ENCODE measurements at regions not wholly inside any gene's neighbourhood (a gene's known extent, or its start where the extent isn't known, plus 50 kb on each side); places are given as distances from the start of the nearest gene placed in this dataset.

DNA sequence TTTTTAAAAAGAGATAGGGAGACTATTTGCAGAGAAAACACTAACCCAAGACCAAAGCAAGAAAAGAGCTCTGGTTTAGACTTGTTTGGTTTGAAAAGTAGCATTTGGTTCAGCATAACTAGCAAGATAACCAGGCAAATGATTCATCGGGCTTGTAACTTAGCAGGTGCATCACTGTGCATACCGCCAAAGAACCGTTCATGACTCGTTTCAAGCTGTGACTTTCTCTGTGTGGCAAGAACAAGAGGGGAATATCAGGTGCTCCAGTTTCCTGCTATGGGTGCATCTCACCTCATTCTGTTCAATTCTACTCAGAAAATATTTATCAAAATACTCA, 244.9 kb downstream of the ETAA1 start:
- H3K27ac ChIP-seq (ENCODE audit: low read length), result no peak overlapping the region
- no peaks in the 10 kb centered on the region for H3K36me3 ChIP-seq (ENCODE audit: control insufficient read depth in 2 of 2, insufficient read depth in 2 of 2, low read length in 2 of 2)

DNA sequence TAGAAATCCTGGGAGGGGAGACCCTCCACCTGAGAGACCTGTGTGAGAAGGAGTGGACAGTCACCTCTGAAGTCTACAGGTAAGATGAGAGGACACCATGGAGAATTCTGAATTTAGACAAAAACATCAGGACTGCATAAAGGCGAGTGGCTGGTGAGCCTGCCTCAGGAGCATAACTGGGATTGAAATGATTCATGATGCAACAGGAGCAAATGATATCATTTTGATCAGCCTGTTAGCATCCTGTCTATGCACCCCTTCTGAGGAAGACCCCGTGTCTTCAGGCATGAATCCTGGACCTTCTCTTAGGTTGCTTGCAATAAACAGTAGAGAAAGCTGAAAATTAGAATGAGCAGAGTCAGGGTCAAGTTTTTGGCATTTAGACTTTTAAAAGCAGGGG, 245.8 kb downstream of the ETAA1 start:
- Histone ChIP-seq H3K4me3 (ENCODE audit: low read length in 2 of 2) (no peak overlapping the region), H3K27ac (ENCODE audit: low read length) (no peak overlapping the region), H3K36me3 (ENCODE audit: control insufficient read depth in 2 of 2, insufficient read depth in 2 of 2, low read length in 2 of 2) (no peaks in the 10 kb centered on the region), H3K27me3 (ENCODE audit: control insufficient read depth in 1 of 2, insufficient read depth in 2 of 2, low read length in 2 of 2) (no peaks in the 10 kb centered on the region), H3K4me1 (ENCODE audit: control insufficient read depth, insufficient read depth, low read length) (peaks cover 8% of the 10 kb centered on the region), H3K9me3 (ENCODE audit: control insufficient read depth in 2 of 2, low read length in 2 of 2) (peaks cover 0 to 4% of the 10 kb centered on the region in 2 donors), H3K9ac (ENCODE audit: low read length in 2 of 2) (no peak overlapping the region)

More for the DNA sequence above, 244.9 kb downstream of the ETAA1 start:
- Histone ChIP-seq H3K4me1 (ENCODE audit: control insufficient read depth, insufficient read depth, low read length) (peaks cover 8% of the 10 kb centered on the region), H3K9ac (ENCODE audit: low read length in 2 of 2) (no peak overlapping the region), H3K4me3 (ENCODE audit: low read length in 2 of 2) (no peak overlapping the region), H3K27me3 (ENCODE audit: control insufficient read depth in 1 of 2, insufficient read depth in 2 of 2, low read length in 2 of 2) (no peaks in the 10 kb centered on the region), H3K9me3 (ENCODE audit: control insufficient read depth in 2 of 2, low read length in 2 of 2) (peaks cover 0 to 4% of the 10 kb centered on the region in 2 donors)

DNA sequence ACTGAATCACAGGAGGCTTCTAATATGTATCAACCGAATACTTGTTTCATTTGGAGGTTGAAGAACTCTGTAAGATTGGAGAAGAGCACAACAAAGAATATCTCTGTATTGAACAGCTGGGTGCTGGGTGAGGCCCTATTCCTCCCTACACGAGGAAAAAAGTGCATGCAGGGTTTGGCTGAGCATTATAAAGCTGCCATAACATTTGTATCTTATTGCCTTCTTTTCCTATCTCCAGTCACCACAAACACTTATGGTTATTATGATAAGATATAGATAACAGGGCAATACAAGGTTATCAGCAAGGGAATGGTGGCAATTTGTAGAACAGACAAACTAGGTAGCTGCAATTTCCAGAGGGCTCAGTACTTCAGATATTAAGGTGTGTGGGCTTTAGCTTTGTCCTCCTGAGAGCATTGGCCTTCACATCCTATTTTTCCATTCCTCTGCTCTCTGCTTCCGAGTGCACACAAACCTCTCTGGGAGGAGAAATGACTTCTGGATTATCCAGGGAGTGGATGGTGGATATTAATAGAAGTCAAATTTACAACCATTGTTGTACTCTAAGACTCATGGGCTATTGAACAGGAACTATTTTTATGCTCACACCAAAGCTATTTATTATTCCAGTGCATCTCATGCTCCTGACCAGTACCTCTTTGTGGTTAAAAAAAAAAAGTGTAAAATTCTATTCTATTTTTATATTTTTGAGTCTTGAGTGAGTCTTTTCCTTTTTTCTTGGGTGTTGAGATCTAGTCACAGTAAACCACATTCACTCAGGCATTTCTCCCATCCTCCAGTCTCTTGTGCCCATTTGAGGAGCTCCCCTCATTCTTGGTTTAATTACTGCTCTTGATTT, 248.4 kb downstream of the ETAA1 start:
- Histone ChIP-seq H3K9me3 (ENCODE audit: control insufficient read depth in 2 of 2, low read length in 2 of 2) (peaks cover 0 to 4% of the 10 kb centered on the region in 2 donors), H3K36me3 (ENCODE audit: control insufficient read depth in 2 of 2, insufficient read depth in 2 of 2, low read length in 2 of 2) (no peaks in the 10 kb centered on the region), H3K27me3 (ENCODE audit: control insufficient read depth in 1 of 2, insufficient read depth in 2 of 2, low read length in 2 of 2) (no peaks in the 10 kb centered on the region), H3K4me3 (ENCODE audit: low read length in 2 of 2) (no peak overlapping the region), H3K9ac (ENCODE audit: low read length in 2 of 2) (no peak overlapping the region), H3K4me1 (ENCODE audit: control insufficient read depth, insufficient read depth, low read length) (peaks cover 21% of the 10 kb centered on the region), H3K27ac (ENCODE audit: low read length) (peak overlapping the region; percentile 33)

DNA sequence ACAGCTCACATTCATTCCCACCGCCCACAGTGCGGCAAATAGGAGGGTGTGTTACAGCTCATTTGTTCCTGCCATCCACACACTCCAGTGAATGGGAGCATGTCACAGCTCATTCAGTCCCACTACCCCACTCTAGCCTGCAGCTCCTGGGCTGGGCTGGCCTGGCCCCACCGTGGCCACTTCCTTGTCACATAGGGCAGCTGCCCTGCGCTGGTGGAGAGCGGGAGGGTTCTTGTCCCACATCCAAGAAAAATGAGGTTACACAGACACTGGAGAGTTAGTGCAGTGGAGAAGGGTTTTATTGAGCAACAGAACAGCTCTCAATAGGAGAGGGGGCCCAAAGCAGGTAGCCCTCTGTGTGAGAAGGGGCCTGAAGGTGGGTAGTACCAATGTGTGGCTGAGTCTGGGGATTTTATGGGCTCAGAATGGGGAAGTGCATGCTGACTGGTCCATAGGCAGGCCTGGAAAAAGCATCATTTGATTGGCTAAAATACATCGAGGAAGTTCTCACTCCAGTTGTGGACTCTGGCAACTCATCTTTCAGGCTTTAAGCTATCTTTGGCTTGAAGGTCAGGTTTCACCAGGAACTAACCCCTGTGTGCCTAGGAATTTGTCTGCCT, 249.7 kb downstream of the ETAA1 start:
- no peak overlapping the region for H3K27ac ChIP-seq (ENCODE audit: low read length)
- H3K4me3 ChIP-seq (ENCODE audit: low read length in 2 of 2), result no peak overlapping the region
- no peaks in the 10 kb centered on the region for H3K27me3 ChIP-seq (ENCODE audit: control insufficient read depth in 1 of 2, insufficient read depth in 2 of 2, low read length in 2 of 2)
- H3K9ac ChIP-seq (ENCODE audit: low read length in 2 of 2), result no peak overlapping the region
- no peaks in the 10 kb centered on the region for H3K36me3 ChIP-seq (ENCODE audit: control insufficient read depth in 2 of 2, insufficient read depth in 2 of 2, low read length in 2 of 2)
- peaks cover 30% of the 10 kb centered on the region for H3K4me1 ChIP-seq (ENCODE audit: control insufficient read depth, insufficient read depth, low read length)
- peaks cover 0 to 4% of the 10 kb centered on the region in 2 donors for H3K9me3 ChIP-seq (ENCODE audit: control insufficient read depth in 2 of 2, low read length in 2 of 2)

DNA sequence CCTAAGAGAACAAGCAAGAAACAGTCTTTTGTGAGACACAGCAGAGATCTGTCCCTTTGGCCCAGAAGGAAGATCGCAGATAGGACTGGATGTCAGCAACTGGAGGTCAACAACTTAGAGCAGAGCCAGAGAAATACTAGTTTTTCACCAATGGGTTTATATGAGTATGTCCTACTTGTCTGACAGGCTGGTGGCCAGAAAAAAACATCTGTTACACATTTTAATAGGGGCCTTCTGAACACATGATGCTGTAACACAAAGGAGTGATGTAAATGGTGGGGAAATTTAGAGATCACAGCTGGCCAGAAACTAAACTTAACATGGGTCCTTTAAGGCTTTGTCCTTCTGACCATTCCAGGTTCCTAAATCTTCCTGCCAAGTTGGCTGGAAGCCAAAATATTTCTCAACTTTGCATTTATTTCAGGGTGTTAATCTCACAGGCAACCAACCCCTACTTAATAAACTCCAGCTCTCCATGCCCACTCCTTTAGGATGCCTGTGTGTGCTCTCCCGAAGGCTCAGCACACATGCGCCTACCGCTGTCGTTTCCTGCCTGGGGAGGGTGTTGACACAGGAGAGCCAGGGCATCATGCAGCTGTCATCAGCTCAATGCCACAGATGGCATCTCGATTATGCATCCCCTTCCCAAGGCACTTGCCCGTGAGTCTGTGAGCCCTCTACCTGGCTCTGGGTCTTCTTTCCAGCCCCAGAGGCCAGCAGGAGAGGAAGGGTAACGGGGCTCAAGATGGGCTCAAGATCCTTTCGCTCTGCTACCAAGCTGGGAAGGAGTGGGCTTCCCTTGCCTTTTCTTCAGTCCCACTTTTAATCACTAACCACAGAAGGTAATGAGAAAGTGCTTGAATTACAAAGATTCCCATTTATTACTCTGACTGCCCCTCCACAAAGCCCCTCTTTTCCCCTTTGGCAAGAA, 252.5 kb downstream of the ETAA1 start:
- H3K27me3 ChIP-seq (ENCODE audit: control insufficient read depth in 1 of 2, insufficient read depth in 2 of 2, low read length in 2 of 2), result no peaks in the 10 kb centered on the region
- H3K4me1 ChIP-seq (ENCODE audit: control insufficient read depth, insufficient read depth, low read length), result peaks cover 31% of the 10 kb centered on the region
- H3K4me3 ChIP-seq (ENCODE audit: low read length in 2 of 2), result peak overlapping the region in 1 of 2 donors; percentile 44
- peaks cover 0 to 4% of the 10 kb centered on the region in 2 donors for H3K9me3 ChIP-seq (ENCODE audit: control insufficient read depth in 2 of 2, low read length in 2 of 2)
- H3K9ac ChIP-seq (ENCODE audit: low read length in 2 of 2), result peak overlapping the region in 1 of 2 donors; percentile 37
- no peaks in the 10 kb centered on the region for H3K36me3 ChIP-seq (ENCODE audit: control insufficient read depth in 2 of 2, insufficient read depth in 2 of 2, low read length in 2 of 2)
- peak overlapping the region; percentile 64 for H3K27ac ChIP-seq (ENCODE audit: low read length)

DNA sequence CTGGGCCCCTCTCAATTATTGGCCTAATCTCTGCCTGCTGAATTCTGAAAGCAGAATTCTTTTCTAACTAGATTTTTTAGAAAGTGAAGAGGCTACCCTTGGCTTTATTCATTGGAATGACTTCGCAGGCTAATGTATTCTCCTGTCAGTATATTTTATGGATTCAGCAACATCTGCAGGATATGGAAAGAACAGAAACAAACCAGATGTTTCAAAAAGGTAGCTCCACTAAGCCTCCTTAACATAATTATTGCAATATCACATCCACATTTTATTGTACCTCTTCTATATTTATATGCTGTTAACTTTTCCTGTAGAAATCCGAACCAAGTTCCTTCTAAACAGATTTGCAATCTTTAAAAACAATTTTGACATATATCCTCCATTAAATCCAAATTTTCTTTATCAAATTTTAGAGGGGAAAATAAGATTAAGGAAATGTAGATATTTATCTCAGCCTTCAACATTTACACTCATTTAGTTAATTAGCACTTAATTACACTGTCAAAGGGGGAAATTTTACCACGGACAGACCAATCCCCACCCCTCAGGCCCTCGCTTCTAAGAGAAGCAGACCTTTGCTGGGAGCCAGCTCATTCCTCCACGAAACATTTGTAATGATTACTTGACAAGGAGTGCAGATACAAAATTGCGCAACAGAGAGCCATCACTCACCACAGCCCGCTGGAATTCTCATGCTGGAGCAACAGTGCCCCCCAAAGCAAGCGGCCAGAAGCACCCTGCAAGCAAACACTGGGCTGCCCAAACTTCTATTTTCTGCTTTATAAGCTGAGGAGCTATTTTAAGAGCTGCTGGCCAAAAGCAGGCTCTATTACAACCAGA, 253.4 kb downstream of the ETAA1 start:
- peaks cover 0 to 4% of the 10 kb centered on the region in 2 donors for H3K9me3 ChIP-seq (ENCODE audit: control insufficient read depth in 2 of 2, low read length in 2 of 2)
- no peaks in the 10 kb centered on the region for H3K36me3 ChIP-seq (ENCODE audit: control insufficient read depth in 2 of 2, insufficient read depth in 2 of 2, low read length in 2 of 2)
- H3K27me3 ChIP-seq (ENCODE audit: control insufficient read depth in 1 of 2, insufficient read depth in 2 of 2, low read length in 2 of 2), result no peaks in the 10 kb centered on the region
- peak overlapping the region; percentile 20 to 47 for H3K4me3 ChIP-seq (ENCODE audit: low read length in 2 of 2)
- H3K4me1 ChIP-seq (ENCODE audit: control insufficient read depth, insufficient read depth, low read length), result peaks cover 31% of the 10 kb centered on the region
- H3K27ac ChIP-seq (ENCODE audit: low read length), result peak overlapping the region; percentile 64
- H3K9ac ChIP-seq (ENCODE audit: low read length in 2 of 2), result peak overlapping the region; percentile 13 to 37

DNA sequence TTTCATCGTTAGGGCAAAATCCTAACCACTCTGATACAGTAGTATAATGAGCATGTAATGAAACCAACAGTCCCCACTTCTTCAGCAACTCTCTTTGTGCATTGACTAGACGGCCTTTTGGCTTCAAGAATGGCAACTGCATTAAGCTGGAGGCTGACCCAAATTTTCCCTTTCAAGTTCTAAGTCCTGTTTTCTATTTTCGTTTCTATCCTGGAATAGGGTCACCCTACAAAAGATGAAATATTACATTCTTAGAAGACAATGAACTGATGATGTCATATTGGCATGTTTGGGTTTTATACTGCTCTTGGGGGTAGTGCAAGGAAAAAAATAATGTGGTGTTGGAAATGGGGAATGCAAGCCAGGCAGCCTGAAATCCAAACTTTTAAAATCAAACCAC, 254.4 kb downstream of the ETAA1 start:
- H3K9me3 ChIP-seq (ENCODE audit: control insufficient read depth in 2 of 2, low read length in 2 of 2), result peaks cover 0 to 4% of the 10 kb centered on the region in 2 donors
- H3K9ac ChIP-seq (ENCODE audit: low read length in 2 of 2), result no peak overlapping the region
- peak overlapping the region in 1 of 2 donors; percentile 37 for H3K4me3 ChIP-seq (ENCODE audit: low read length in 2 of 2)
- H3K36me3 ChIP-seq (ENCODE audit: control insufficient read depth in 2 of 2, insufficient read depth in 2 of 2, low read length in 2 of 2), result no peaks in the 10 kb centered on the region
- H3K27ac ChIP-seq (ENCODE audit: low read length), result no peak overlapping the region
- no peaks in the 10 kb centered on the region for H3K27me3 ChIP-seq (ENCODE audit: control insufficient read depth in 1 of 2, insufficient read depth in 2 of 2, low read length in 2 of 2)
- H3K4me1 ChIP-seq (ENCODE audit: control insufficient read depth, insufficient read depth, low read length), result peaks cover 25% of the 10 kb centered on the region

DNA sequence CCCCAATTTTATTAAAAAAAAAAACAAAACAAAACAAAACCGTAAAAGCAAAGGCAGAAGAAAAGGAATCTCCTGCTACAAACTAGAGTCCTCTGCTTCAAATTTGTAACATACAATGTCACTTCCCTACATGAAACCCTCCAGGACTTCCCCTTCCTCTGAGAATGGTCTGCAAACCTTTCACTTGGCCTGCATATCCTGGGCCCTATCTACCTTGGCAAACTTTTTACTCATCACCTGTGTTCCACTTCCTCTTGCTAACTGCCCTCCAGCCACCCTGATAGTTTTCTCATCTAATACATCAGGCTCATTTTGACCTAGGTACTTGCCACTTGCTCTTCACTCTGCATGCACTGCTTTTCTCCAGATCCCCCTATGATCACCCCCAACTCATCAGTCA, 255.5 kb downstream of the ETAA1 start:
- Histone ChIP-seq H3K4me3 (ENCODE audit: low read length in 2 of 2) (no peak overlapping the region), H3K36me3 (ENCODE audit: control insufficient read depth in 2 of 2, insufficient read depth in 2 of 2, low read length in 2 of 2) (no peaks in the 10 kb centered on the region), H3K4me1 (ENCODE audit: control insufficient read depth, insufficient read depth, low read length) (peaks cover 23% of the 10 kb centered on the region), H3K9ac (ENCODE audit: low read length in 2 of 2) (no peak overlapping the region), H3K27me3 (ENCODE audit: control insufficient read depth in 1 of 2, insufficient read depth in 2 of 2, low read length in 2 of 2) (no peaks in the 10 kb centered on the region), H3K27ac (ENCODE audit: low read length) (no peak overlapping the region), H3K9me3 (ENCODE audit: control insufficient read depth in 2 of 2, low read length in 2 of 2) (no peaks in the 10 kb centered on the region)

DNA sequence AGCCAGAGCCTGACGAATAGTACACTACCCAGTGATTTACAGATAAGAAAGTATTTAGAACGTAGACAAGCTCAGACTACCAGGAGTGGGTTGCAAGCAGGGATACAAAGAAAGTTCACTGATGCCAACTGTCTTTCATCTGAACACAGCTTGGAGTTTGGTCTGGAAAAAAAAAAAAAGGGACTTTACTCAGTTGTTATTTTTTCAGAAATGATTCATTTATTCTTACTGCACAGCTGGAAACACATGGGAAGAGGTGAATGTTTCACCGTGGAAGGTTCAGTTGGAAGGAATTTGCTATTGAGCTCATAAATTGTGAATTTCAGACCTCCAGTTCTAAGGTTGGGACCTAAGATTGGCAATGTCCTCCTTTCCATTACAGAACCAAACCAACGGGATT, 259.7 kb downstream of the ETAA1 start:
- Histone ChIP-seq H3K9me3 (ENCODE audit: control insufficient read depth in 2 of 2, low read length in 2 of 2) (peaks cover 0 to 6% of the 10 kb centered on the region in 2 donors), H3K27ac (ENCODE audit: low read length) (no peak overlapping the region), H3K4me1 (ENCODE audit: control insufficient read depth, insufficient read depth, low read length) (peaks cover under 1% of the 10 kb centered on the region), H3K9ac (ENCODE audit: low read length in 2 of 2) (no peak overlapping the region), H3K4me3 (ENCODE audit: low read length in 2 of 2) (no peak overlapping the region), H3K27me3 (ENCODE audit: control insufficient read depth in 1 of 2, insufficient read depth in 2 of 2, low read length in 2 of 2) (no peaks in the 10 kb centered on the region), H3K36me3 (ENCODE audit: control insufficient read depth in 2 of 2, insufficient read depth in 2 of 2, low read length in 2 of 2) (no peaks in the 10 kb centered on the region)

DNA sequence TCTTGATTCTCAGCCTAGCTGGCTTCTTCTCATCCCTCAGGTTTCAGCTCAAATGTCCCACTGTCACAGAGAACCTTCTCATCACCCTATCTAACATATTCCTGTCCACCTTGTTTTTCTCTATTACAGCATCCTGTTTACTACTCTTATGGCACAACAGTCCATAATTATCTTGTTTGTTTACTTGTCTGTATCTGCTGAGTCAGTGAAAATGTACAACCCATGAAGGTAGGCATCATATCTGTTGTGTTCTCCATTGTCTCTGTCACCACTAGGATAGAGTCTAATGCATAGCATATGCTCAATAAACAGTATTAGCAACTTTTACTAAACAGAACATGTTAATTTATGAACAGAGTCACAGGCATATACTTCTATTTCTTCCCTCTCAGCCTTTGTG, 261.7 kb downstream of the ETAA1 start:
- Histone ChIP-seq H3K27ac (ENCODE audit: low read length) (no peak overlapping the region), H3K27me3 (ENCODE audit: control insufficient read depth in 1 of 2, insufficient read depth in 2 of 2, low read length in 2 of 2) (no peaks in the 10 kb centered on the region), H3K9me3 (ENCODE audit: control insufficient read depth in 2 of 2, low read length in 2 of 2) (peaks cover 0 to 6% of the 10 kb centered on the region in 2 donors), H3K9ac (ENCODE audit: low read length in 2 of 2) (no peak overlapping the region), H3K4me1 (ENCODE audit: control insufficient read depth, insufficient read depth, low read length) (no peaks in the 10 kb centered on the region), H3K36me3 (ENCODE audit: control insufficient read depth in 2 of 2, insufficient read depth in 2 of 2, low read length in 2 of 2) (no peaks in the 10 kb centered on the region), H3K4me3 (ENCODE audit: low read length in 2 of 2) (no peak overlapping the region)
